ENCODE measurements at regions not wholly inside any gene's neighbourhood (a gene's known extent, or its start where the extent isn't known, plus 50 kb on each side); places are given as distances from the start of the nearest gene placed in this dataset.

DNA sequence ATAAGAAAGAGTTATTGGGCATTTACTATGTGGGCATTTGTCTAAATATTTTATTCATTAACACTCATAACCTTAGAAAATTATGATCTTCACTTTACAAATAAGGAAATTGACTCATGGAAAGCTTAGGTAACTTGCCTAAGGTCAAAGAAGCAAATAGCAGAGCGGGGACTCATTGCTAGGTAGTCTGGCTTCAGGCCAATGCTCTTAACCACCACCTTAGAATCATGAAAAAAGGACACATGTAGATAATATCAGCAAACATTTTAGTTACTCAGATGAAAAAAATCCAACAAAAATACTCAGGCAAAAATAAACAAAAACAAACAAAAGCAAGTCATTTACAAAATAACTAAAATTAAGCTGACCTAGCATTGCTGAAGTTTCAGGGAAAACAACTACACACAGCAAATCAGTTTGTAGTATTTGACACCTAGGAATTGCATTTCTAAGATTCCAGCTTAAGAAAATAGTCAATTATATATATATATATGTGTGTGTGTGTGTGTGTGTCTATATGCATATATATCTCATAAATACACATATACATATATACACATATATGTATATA, 166.0 kb downstream of the HMHB1 start:
- TF ChIP-seq PBX3 (IDR thresholded peaks at IDR 0.05; ENCODE audit: insufficient replicate concordance, low read depth, low read length) (no peak), CBFB (IDR thresholded peaks at IDR 0.05; ENCODE audit: low read depth) (no peak), POLR2A (IDR thresholded peaks at IDR 0.05; ENCODE audit: low read depth, low read length) (no peak), YY1 (IDR thresholded peaks at IDR 0.05; ENCODE audit: low read depth, low read length) (no peak)

Measured in GM12878 (cell line).